Upper lobe of left lung (tissue), 6 donors: ENCODE measurements at regions not wholly inside any gene's neighbourhood (a gene's known extent, or its start where the extent isn't known, plus 50 kb on each side); places are given as distances from the start of the nearest gene placed in this dataset.

Source experiments
- ATAC-seq, 2 donors: fragments of 200-7000 bp; cut with Tn5 transposase; one replicate each; pipeline ENCODE4 v1.9.1; 2022; ENCODE audit warnings: mild to moderate bottlenecking in 2 of 2, moderate library complexity in 2 of 2; ENCODE audit not compliant: low FRiP score in 2 of 2
- DNase-seq, 2 donors: peaks; one replicate each; pipeline ENCODE4 v3.0.0-alpha.2; 2019 to 2020
- H3K27ac ChIP-seq, 4 donors: fragments of 200-600 bp; sonication (generic); one replicate each; pipeline ENCODE4 v1.5.1; 2016 to 2019
- H3K27me3 ChIP-seq, 4 donors: fragments of 200-600 bp; sonication (generic); one replicate each; pipeline ENCODE4 v1.5.1; 2017 to 2019
- H3K36me3 ChIP-seq, 4 donors: fragments of 200-600 bp; sonication (generic); one replicate each; pipeline ENCODE4 v1.5.1; 2016 to 2019
- H3K4me1 ChIP-seq, 4 donors: fragments of 200-600 bp; sonication (generic); one replicate each; pipeline ENCODE4 v1.5.1; 2018 to 2019
- H3K4me3 ChIP-seq, 4 donors: fragments of 200-600 bp; sonication (generic); one replicate each; pipeline ENCODE4 v1.5.1; 2017 to 2019; ENCODE audit warnings: mild to moderate bottlenecking in 2 of 4, moderate library complexity in 1 of 4
- H3K9me3 ChIP-seq, 4 donors: fragments of 200-600 bp; sonication (generic); one replicate each; pipeline ENCODE4 v1.5.1; 2018 to 2019
- EP300 ChIP-seq, 4 donors: sonication (generic); formaldehyde crosslinking; IDR thresholded peaks; one replicate each; pipeline ENCODE4 v1.5.1; 2017; ENCODE audit warnings: antibody characterized with exemption in 4 of 4, control low read depth in 2 of 4
- POLR2A ChIP-seq, 4 donors: fragments of 450-650 bp; IDR thresholded peaks; one replicate each; pipeline ENCODE4 v1.5.1; 2016 to 2017; ENCODE audit warnings: antibody characterized with exemption in 4 of 4, mild to moderate bottlenecking in 2 of 4
- POLR2AphosphoS5 ChIP-seq, 2 donors: sonication (generic); formaldehyde crosslinking; IDR thresholded peaks; one replicate each; pipeline ENCODE4 v1.5.1; 2017; ENCODE audit warnings: antibody characterized with exemption in 2 of 2
- WGBS, 2 donors: methylation state at CpG; one replicate each; pipeline ENCODE4 v1.1.5; 2017 to 2018; 5-methylcytosine and 5-hydroxymethylcytosine counted together
- TF ChIP-seq, protein P1 (sequence below), 6 experiments: fragments of 450-650 bp in 4 of 6; fragments of 200-600 bp in 2 of 6; sonication (generic) in 2 of 6; IDR thresholded peaks; one replicate each; pipeline ENCODE4 v1.5.1; 2016 to 2019; ENCODE audit warnings: antibody characterized with exemption in 6 of 6
- donor health status: DM: no; HTN: no; CAD: no; lungs with moderate emphysema.
- donor health status: DM: no; HTN: yes; CAD: no; lungs with severe emphysema.

DNA sequence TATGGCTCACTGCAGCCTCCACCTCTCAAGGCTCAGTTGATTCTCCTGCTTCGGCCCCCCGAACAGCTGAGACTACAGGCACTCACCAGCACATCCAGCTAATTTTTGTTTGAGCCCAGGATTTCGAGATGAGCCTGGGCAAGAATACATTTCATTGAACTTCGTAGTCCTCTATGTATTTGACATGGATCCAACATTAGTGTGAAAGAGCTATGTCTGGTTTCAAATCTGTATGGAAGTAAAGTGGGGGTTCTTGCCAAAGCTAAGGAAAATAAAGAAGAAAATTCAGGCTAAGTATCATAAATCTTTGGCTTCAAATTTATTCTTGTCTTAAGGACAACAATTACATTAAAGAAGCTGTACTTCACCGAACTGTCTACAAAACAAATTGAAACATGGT, 1291.7 kb upstream of the CRIM1 start:
- no peak for ATAC-seq
- no peak overlapping the region for H3K4me3 ChIP-seq
- no peak overlapping the region for H3K27ac ChIP-seq
- TF ChIP-seq POLR2AphosphoS5 (IDR thresholded peaks at IDR 0.05) (no peak), EP300 (IDR thresholded peaks at IDR 0.05) (no peak), POLR2A (IDR thresholded peaks at IDR 0.05) (no peak)
- TF ChIP-seq, protein P1, sequence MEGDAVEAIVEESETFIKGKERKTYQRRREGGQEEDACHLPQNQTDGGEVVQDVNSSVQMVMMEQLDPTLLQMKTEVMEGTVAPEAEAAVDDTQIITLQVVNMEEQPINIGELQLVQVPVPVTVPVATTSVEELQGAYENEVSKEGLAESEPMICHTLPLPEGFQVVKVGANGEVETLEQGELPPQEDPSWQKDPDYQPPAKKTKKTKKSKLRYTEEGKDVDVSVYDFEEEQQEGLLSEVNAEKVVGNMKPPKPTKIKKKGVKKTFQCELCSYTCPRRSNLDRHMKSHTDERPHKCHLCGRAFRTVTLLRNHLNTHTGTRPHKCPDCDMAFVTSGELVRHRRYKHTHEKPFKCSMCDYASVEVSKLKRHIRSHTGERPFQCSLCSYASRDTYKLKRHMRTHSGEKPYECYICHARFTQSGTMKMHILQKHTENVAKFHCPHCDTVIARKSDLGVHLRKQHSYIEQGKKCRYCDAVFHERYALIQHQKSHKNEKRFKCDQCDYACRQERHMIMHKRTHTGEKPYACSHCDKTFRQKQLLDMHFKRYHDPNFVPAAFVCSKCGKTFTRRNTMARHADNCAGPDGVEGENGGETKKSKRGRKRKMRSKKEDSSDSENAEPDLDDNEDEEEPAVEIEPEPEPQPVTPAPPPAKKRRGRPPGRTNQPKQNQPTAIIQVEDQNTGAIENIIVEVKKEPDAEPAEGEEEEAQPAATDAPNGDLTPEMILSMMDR (IDR thresholded peaks at IDR 0.05), result no peak
- H3K9me3 ChIP-seq, result no peaks in the 10 kb centered on the region
- no peaks in the 10 kb centered on the region for H3K4me1 ChIP-seq
- no peak for DNase-seq
- 81 to 87% methylated on average over 5 of the region's 5 CpGs for WGBS, 2 donors
- no peaks in the 10 kb centered on the region for H3K27me3 ChIP-seq
- H3K36me3 ChIP-seq, result no peaks in the 10 kb centered on the region

DNA sequence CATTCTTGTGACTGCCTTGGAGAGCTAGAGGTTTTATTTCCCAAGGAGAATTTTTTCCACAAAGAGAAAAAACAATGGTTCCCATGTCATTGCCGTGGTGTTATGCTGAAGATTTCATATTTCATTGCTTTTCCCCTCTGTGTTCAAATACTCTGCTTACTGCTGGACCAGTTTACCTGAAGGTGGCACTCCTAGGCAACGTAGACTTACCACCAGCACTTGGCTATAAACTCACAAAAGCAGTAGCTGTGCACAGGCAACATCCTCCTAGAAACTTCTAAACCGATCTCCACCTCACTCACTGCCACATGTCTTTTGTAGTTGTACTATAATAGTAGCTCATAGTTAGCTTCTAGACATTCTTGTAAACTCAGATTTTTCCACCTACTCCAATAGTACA, 1319.7 kb upstream of the CRIM1 start:
- Histone ChIP-seq H3K9me3 (no peaks in the 10 kb centered on the region), H3K27me3 (no peaks in the 10 kb centered on the region), H3K27ac (no peak overlapping the region), H3K36me3 (no peaks in the 10 kb centered on the region), H3K4me1 (no peaks in the 10 kb centered on the region), H3K4me3 (no peak overlapping the region)
- DNase-seq, result no peak
- WGBS, 2 donors, result 60 to 76% methylated on average over 3 of the region's 3 CpGs
- ATAC-seq, result no peak
- TF ChIP-seq, protein P1 (IDR thresholded peaks at IDR 0.05), result no peak
- TF ChIP-seq POLR2A (IDR thresholded peaks at IDR 0.05) (no peak), EP300 (IDR thresholded peaks at IDR 0.05) (no peak), POLR2AphosphoS5 (IDR thresholded peaks at IDR 0.05) (no peak)

DNA sequence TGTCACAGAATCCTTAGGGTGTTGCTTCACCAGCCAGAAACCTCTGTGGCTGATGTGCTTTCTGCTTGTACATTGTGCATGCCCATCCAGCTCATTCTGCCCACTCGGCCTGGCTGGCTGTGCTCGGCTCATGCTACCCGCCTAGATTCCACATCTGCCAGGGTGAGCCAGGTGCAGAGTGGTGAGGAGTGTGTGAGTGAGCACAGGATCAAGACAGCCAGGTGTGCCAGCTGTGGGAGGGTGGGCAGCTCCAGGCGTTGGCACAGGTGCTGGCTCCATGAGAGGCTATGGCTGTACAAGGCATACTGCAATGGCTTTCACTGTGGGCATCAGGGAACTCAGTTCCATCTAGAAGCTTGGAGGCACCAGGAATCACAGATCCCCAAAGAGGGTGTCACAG, 1321.8 kb upstream of the CRIM1 start:
- Histone ChIP-seq H3K4me1 (no peaks in the 10 kb centered on the region), H3K9me3 (no peaks in the 10 kb centered on the region), H3K27me3 (no peaks in the 10 kb centered on the region), H3K27ac (no peak overlapping the region), H3K4me3 (no peak overlapping the region), H3K36me3 (no peaks in the 10 kb centered on the region)
- DNase-seq (peak in 1 of 2 donors; percentile 38), ATAC-seq (peak; percentile 12 to 53)
- TF ChIP-seq POLR2A (IDR thresholded peaks at IDR 0.05), result no peak
- TF ChIP-seq, protein P1 (IDR thresholded peaks at IDR 0.05), result no peak
- no peak for TF ChIP-seq POLR2AphosphoS5 (IDR thresholded peaks at IDR 0.05)
- no peak for TF ChIP-seq EP300 (IDR thresholded peaks at IDR 0.05)
- 93 to 95% methylated on average over 4 of the region's 4 CpGs for WGBS, 2 donors

DNA sequence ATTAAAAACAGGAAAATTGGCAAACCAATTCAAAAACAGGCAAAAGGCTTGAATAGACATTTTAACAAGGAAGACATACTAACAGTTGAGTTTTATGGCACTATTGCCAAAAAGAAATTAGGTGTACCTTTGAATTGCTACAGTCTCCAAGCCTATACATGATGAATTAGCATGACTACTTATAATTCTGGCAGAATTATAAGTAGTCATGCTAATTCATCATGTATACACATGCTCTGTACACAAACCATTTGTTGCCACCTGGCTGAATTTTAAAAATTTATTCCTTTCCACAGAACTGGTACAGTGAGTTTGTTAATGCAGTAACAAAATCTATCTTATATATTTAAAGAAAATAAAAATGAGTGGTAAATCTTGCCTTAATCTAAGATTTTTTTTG, 1332.0 kb upstream of the CRIM1 start:
- Histone ChIP-seq H3K27me3 (no peaks in the 10 kb centered on the region), H3K4me1 (no peaks in the 10 kb centered on the region), H3K9me3 (no peaks in the 10 kb centered on the region), H3K4me3 (no peak overlapping the region), H3K36me3 (no peaks in the 10 kb centered on the region), H3K27ac (no peak overlapping the region)
- DNase-seq (no peak), ATAC-seq (no peak)
- TF ChIP-seq POLR2A (IDR thresholded peaks at IDR 0.05) (no peak), POLR2AphosphoS5 (IDR thresholded peaks at IDR 0.05) (no peak), EP300 (IDR thresholded peaks at IDR 0.05) (no peak)
- TF ChIP-seq, protein P1 (IDR thresholded peaks at IDR 0.05), result no peak

DNA sequence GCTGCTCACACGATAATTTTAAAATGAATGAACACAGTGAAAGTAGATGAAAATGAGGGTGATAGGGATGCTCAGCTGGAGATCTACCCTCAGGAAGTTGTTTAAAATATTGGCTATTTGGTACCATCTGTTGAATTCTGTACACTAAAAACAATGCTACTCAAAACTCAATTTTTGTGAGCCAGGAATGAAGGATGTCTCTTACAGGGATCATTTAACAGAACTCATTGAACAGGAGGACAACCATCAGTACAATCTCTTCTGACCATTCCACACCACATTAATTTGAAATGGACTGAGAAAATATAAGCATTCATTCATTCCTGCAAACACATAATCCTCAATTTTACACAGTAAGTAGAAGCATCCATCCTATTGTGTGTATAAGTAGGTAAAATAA, 1355.1 kb upstream of the CRIM1 start:
- H3K27me3 ChIP-seq, result no peaks in the 10 kb centered on the region
- ATAC-seq (no peak), DNase-seq (no peak)
- no peaks in the 10 kb centered on the region for H3K4me1 ChIP-seq
- no peaks in the 10 kb centered on the region for H3K9me3 ChIP-seq
- no peak overlapping the region for H3K27ac ChIP-seq
- 92 to 97% methylated on average over 1 of the region's 1 CpG for WGBS, 2 donors
- no peak overlapping the region for H3K4me3 ChIP-seq
- no peaks in the 10 kb centered on the region for H3K36me3 ChIP-seq
- TF ChIP-seq, protein P1 (IDR thresholded peaks at IDR 0.05), result no peak
- no peak for TF ChIP-seq POLR2A (IDR thresholded peaks at IDR 0.05)
- TF ChIP-seq POLR2AphosphoS5 (IDR thresholded peaks at IDR 0.05), result no peak
- TF ChIP-seq EP300 (IDR thresholded peaks at IDR 0.05), result no peak
